ENCODE measurements at regions not wholly inside any gene's neighbourhood (a gene's known extent, or its start where the extent isn't known, plus 50 kb on each side); places are given as distances from the start of the nearest gene placed in this dataset.

- TF ChIP-seq ESRRG (CRISPR knock-in tag; IDR thresholded peaks at IDR 0.05) (no peak), POU6F1 (CRISPR knock-in tag; IDR thresholded peaks at IDR 0.05; ENCODE audit: borderline replicate concordance, low read depth) (no peak), TCF4 (CRISPR knock-in tag; IDR thresholded peaks at IDR 0.05; ENCODE audit: borderline replicate concordance) (no peak), ARNTL (CRISPR knock-in tag; IDR thresholded peaks at IDR 0.05; ENCODE audit: borderline replicate concordance, low read depth) (no peak), CSRNP3 (CRISPR knock-in tag; IDR thresholded peaks at IDR 0.05) (no peak), GLIS3 (CRISPR knock-in tag; IDR thresholded peaks at IDR 0.05) (no peak), ZFP30 (CRISPR knock-in tag; IDR thresholded peaks at IDR 0.05) (no peak), CREB5 (CRISPR knock-in tag; IDR thresholded peaks at IDR 0.05; ENCODE audit: low read depth) (no peak), BACH2 (CRISPR knock-in tag; IDR thresholded peaks at IDR 0.05; ENCODE audit: borderline replicate concordance) (no peak), PPARA (CRISPR knock-in tag; IDR thresholded peaks at IDR 0.05; ENCODE audit: borderline replicate concordance) (no peak), TSHZ2 (CRISPR knock-in tag; IDR thresholded peaks at IDR 0.05) (no peak), ZC3H10 (CRISPR knock-in tag; IDR thresholded peaks at IDR 0.05) (no peak), ZNF70 (CRISPR knock-in tag; IDR thresholded peaks at IDR 0.05) (no peak), OSR1 (CRISPR knock-in tag; IDR thresholded peaks at IDR 0.05) (no peak), ISL1 (CRISPR knock-in tag; IDR thresholded peaks at IDR 0.05) (no peak), SNAI2 (CRISPR knock-in tag; IDR thresholded peaks at IDR 0.05) (no peak), PATZ1 (CRISPR knock-in tag; IDR thresholded peaks at IDR 0.05; ENCODE audit: borderline replicate concordance) (no peak)
- peak; percentile 39 for ATAC-seq
Observed at GRCh38 chr10:46227936-46228562, 58.7 kb upstream of the ANTXRL start.

GRCh38 chr10:46228563-46229071 lies 58.2 kb upstream of the ANTXRL start:
- peak; percentile 98 for ATAC-seq
- TF ChIP-seq ZNF565 (CRISPR knock-in tag; conservative IDR thresholded peaks at IDR 0.05; ENCODE audit: low read depth), result no peak

GRCh38 chr10:46229144-46229563 lies 57.6 kb upstream of the ANTXRL start:
- peak; percentile 48 for ATAC-seq
- TF ChIP-seq TCF4 (CRISPR knock-in tag; IDR thresholded peaks at IDR 0.05; ENCODE audit: borderline replicate concordance) (no peak), CSRNP3 (CRISPR knock-in tag; IDR thresholded peaks at IDR 0.05) (no peak), PATZ1 (CRISPR knock-in tag; IDR thresholded peaks at IDR 0.05; ENCODE audit: borderline replicate concordance) (no peak), ZNF565 (CRISPR knock-in tag; conservative IDR thresholded peaks at IDR 0.05; ENCODE audit: low read depth) (no peak), BACH2 (CRISPR knock-in tag; IDR thresholded peaks at IDR 0.05; ENCODE audit: borderline replicate concordance) (no peak), CSDC2 (CRISPR knock-in tag; IDR thresholded peaks at IDR 0.05) (no peak), CREB5 (CRISPR knock-in tag; IDR thresholded peaks at IDR 0.05; ENCODE audit: low read depth) (no peak), TOX (CRISPR knock-in tag; IDR thresholded peaks at IDR 0.05; ENCODE audit: borderline replicate concordance) (no peak), POU6F1 (CRISPR knock-in tag; IDR thresholded peaks at IDR 0.05; ENCODE audit: borderline replicate concordance, low read depth) (no peak), ESRRG (CRISPR knock-in tag; IDR thresholded peaks at IDR 0.05) (no peak), ZC3H10 (CRISPR knock-in tag; IDR thresholded peaks at IDR 0.05) (no peak), SNAI2 (CRISPR knock-in tag; IDR thresholded peaks at IDR 0.05) (no peak)
